ENCODE measurements at regions not wholly inside any gene's neighbourhood (a gene's known extent, or its start where the extent isn't known, plus 50 kb on each side); places are given as distances from the start of the nearest gene placed in this dataset.

DNA sequence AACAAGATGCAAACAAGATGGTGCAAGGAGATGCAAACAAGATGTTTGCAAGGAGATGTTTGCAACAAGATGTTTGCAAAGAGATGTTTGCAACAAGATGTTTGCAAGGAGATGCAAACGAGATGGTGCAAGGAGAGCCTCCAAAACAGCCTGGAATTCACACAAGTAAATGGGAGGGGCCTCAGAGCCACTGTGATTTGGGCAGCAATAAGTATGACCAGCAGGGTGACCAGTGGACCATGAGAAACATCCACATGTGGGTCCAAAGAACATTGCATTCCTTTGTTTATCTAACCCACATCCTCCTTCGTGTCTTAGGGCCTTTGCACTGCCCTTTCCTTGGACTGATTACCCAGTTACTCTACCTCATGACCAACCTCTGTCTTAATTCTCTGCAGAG is 162.9 kb downstream of the PLPP3 start:
- no peak for DNase-seq (ENCODE audit: low spot score)
- TF ChIP-seq, protein P1, sequence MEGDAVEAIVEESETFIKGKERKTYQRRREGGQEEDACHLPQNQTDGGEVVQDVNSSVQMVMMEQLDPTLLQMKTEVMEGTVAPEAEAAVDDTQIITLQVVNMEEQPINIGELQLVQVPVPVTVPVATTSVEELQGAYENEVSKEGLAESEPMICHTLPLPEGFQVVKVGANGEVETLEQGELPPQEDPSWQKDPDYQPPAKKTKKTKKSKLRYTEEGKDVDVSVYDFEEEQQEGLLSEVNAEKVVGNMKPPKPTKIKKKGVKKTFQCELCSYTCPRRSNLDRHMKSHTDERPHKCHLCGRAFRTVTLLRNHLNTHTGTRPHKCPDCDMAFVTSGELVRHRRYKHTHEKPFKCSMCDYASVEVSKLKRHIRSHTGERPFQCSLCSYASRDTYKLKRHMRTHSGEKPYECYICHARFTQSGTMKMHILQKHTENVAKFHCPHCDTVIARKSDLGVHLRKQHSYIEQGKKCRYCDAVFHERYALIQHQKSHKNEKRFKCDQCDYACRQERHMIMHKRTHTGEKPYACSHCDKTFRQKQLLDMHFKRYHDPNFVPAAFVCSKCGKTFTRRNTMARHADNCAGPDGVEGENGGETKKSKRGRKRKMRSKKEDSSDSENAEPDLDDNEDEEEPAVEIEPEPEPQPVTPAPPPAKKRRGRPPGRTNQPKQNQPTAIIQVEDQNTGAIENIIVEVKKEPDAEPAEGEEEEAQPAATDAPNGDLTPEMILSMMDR (IDR thresholded peaks at IDR 0.05; ENCODE audit: extremely low read depth, missing control alignments) = no peak

DNA sequence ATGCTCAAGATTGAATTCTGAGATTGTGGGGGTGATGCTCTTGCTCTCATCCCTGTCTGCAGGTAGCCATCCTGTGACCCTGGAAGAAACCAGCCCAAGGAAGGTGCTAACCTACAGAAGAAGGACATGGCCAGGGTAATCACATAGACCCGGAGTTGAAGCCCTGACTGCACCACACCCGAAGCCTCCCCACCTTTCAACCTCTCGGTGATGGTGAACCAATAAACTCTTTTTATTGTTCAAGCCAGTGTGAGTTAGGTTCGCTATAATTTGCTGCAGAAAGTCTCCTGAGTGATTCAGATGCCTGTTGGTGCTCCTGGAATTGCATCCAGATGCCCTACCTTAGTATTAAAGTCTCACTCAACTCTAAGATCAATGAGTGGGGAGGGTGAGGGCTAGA is 163.6 kb downstream of the PLPP3 start:
- TF ChIP-seq, protein P1 (IDR thresholded peaks at IDR 0.05; ENCODE audit: extremely low read depth, missing control alignments) = no peak
- DNase-seq (ENCODE audit: low spot score) = no peak

DNA sequence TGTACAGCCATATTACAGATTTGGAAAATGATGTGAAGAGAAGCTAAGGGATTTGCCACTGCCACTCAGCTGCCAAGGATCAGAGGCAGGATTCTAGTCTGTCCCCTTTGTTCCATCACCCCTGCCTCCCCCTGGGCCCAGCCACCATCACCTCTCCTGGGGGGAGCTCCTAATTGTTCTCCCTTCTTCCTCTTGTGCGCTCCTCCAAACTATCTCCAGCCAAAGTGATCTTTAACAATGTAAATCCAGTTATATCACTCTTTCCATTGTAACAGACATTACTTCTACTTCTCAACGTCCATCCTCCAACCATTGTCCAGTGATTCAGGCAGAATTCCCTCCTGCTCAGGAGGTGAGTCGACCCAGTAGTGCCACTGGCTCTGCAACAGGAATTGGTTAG is 164.1 kb downstream of the PLPP3 start:
- TF ChIP-seq, protein P1 (IDR thresholded peaks at IDR 0.05; ENCODE audit: extremely low read depth, missing control alignments) = no peak
- DNase-seq (ENCODE audit: low spot score) = no peak

DNA sequence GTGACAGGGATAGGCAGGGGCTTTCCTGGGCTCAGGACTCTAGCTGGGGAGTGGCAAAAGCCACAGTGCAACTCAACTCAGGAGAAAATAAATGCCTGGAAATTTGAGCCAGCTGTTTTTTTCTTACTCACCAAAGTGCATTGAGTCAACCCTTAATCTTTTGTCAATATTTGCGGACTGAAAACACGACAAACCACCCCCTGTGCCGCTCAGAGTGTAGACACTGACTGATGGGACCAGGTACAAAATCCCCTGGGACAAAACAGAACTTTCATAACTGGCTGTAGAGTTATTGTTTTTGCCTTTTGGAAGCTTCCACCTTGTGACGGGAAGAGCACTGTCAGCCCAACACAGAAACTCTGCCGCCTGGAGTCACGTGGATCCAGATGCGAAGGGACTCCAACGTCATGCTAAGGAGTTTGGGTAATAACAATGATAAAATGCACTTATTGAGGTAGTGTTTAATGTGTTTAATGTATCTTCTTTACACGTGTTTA is 164.6 kb downstream of the PLPP3 start:
- DNase-seq (ENCODE audit: low spot score) = no peak

DNA sequence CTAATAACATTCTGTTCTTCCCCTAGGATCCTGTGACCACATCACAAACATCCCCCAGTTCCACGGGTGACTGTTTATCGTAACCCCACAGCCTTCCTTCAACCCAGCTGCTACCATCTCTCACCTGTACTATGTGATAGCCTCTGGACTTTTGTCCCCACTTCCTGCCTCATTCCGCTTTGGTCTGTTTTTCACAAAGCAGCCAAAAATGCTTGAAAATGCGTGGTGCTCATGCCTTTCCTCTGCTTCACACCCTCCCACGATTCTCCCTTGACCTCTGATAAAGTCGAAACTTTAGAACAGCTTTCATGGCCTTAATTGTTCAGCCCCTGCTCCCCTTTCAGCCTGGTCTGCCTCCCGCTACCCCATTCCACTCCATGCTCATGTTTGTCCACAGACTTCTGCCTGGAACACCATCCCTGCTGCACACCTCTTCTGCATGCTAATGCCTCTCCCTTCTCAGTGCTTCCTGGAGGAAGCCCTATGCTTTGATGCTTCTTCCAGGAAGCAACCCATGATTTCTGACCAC is 165.6 kb downstream of the PLPP3 start:
- DNase-seq (ENCODE audit: low spot score) = no peak
- TF ChIP-seq, protein P1 (IDR thresholded peaks at IDR 0.05; ENCODE audit: extremely low read depth, missing control alignments) = no peak

More for the DNA sequence above, 164.6 kb downstream of the PLPP3 start:
- TF ChIP-seq, protein P1 (IDR thresholded peaks at IDR 0.05; ENCODE audit: extremely low read depth, missing control alignments) = no peak

DNA sequence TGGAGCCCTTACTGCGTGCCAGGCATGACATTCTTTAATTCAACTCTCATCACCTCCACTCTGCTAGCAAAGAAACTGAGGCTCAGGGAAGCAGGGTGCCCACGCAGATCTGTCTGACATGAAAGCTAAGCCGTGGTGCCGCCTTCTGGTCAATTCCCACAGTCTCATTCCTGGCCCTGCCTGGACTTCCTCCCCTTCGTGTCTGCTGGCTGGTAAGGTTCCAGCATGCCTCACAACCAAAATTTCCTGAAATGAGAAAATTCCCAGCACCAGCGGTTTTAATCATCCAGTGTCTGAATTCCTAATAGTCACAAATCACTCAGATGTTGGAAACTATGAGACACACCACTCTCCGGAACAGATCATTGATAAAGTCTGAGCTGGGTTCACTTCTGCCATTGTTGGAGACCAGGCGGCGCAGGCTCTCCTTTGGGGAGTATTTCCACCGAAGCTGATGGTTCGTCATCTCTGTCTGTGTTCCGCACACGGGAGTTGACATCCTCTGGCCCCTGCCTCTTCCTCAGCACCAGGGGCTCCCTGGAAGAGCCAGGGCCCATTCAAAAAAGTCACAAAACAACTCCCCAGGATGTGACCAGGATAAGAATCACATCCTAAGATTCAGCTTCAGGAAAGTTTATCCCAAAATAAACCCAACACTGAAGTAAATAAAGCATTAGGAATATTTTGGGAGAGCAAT is 167.7 kb downstream of the PLPP3 start:
- TF ChIP-seq, protein P1 (IDR thresholded peaks at IDR 0.05; ENCODE audit: extremely low read depth, missing control alignments) = no peak
- DNase-seq (ENCODE audit: low spot score) = no peak

DNA sequence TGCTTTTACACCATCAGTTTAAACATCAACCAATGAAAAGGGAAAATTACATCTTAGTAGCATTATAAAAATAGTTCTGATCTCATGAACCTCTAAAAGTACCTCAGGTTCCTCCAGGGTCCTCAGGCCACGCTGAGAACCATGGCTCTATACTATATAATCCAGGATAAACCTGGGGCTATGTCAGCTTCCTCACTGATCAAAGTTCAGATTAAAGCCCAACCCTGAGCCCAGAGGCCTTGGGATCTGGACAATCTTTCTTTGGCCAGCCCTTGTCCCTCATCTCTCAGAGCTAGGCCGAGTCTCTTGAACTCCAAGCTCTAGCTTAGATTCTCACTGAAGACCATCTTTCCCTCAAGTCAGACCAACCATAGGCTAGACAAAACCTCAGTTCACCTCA is 168.3 kb downstream of the PLPP3 start:
- TF ChIP-seq, protein P1 (IDR thresholded peaks at IDR 0.05; ENCODE audit: extremely low read depth, missing control alignments) = no peak
- DNase-seq (ENCODE audit: low spot score) = no peak

Data from GM20000 (cell line).